ENCODE measurements at regions not wholly inside any gene's neighbourhood (a gene's known extent, or its start where the extent isn't known, plus 50 kb on each side); places are given as distances from the start of the nearest gene placed in this dataset.

- no peak for DNase-seq (ENCODE audit: low read depth, low spot score)
Measured at GRCh38 chr9:7402334-7403027, 397.1 kb downstream of the DMAC1 start.

GRCh38 chr9:7401116-7401515, 398.5 kb downstream of the DMAC1 start:
- no peak for DNase-seq (ENCODE audit: low read depth, low spot score)

GRCh38 chr9:7394002-7394774, 405.4 kb downstream of the DMAC1 start:
- no peak for DNase-seq (ENCODE audit: low read depth, low spot score)

GRCh38 chr9:7392148-7392547, 407.4 kb downstream of the DMAC1 start:
- no peak for DNase-seq (ENCODE audit: low read depth, low spot score)

- no peak for DNase-seq (ENCODE audit: low read depth, low spot score)
Measured at GRCh38 chr9:7388755-7389154, 410.8 kb downstream of the DMAC1 start.

GRCh38 chr9:7387840-7388239, 411.7 kb downstream of the DMAC1 start:
- no peak for DNase-seq (ENCODE audit: low read depth, low spot score)

GRCh38 chr9:7382304-7382703, 417.3 kb downstream of the DMAC1 start:
- DNase-seq (ENCODE audit: low read depth, low spot score), result no peak

- DNase-seq (ENCODE audit: low read depth, low spot score), result no peak
Measured at GRCh38 chr9:7377489-7377888, 422.1 kb downstream of the DMAC1 start.

GRCh38 chr9:7376833-7377232, 422.7 kb downstream of the DMAC1 start:
- no peak for DNase-seq (ENCODE audit: low read depth, low spot score)

- DNase-seq (ENCODE audit: low read depth, low spot score), result no peak
Measured at GRCh38 chr9:7376213-7376612, 423.4 kb downstream of the DMAC1 start.

- no peak for DNase-seq (ENCODE audit: low read depth, low spot score)
Measured at GRCh38 chr9:7375013-7375511, 424.5 kb downstream of the DMAC1 start.

GRCh38 chr9:7370988-7371387, 428.6 kb downstream of the DMAC1 start:
- DNase-seq (ENCODE audit: low read depth, low spot score), result no peak

- DNase-seq (ENCODE audit: low read depth, low spot score), result no peak
Measured at GRCh38 chr9:7370381-7370780, 429.2 kb downstream of the DMAC1 start.

- no peak for DNase-seq (ENCODE audit: low read depth, low spot score)
Measured at GRCh38 chr9:7369384-7369821, 430.2 kb downstream of the DMAC1 start.

- no peak for DNase-seq (ENCODE audit: low read depth, low spot score)
Measured at GRCh38 chr9:7368410-7369292, 430.9 kb downstream of the DMAC1 start.

GRCh38 chr9:7367726-7368125, 431.9 kb downstream of the DMAC1 start:
- DNase-seq (ENCODE audit: low read depth, low spot score), result no peak

- DNase-seq (ENCODE audit: low read depth, low spot score), result no peak
Measured at GRCh38 chr9:7366121-7366520, 433.5 kb downstream of the DMAC1 start.

GRCh38 chr9:7363777-7364477, 435.7 kb downstream of the DMAC1 start:
- no peak for DNase-seq (ENCODE audit: low read depth, low spot score)

- DNase-seq (ENCODE audit: low read depth, low spot score), result no peak
Measured at GRCh38 chr9:7360513-7360912, 439.1 kb downstream of the DMAC1 start.

GRCh38 chr9:7358876-7359275, 440.7 kb downstream of the DMAC1 start:
- no peak for DNase-seq (ENCODE audit: low read depth, low spot score)

- DNase-seq (ENCODE audit: low read depth, low spot score), result no peak
Measured at GRCh38 chr9:7354704-7355103, 444.9 kb downstream of the DMAC1 start.

Measured in activated naive CD8-positive, alpha-beta T cell treated with anti-CD3 and anti-CD28 coated beads, Interleukin-2, amount 50 U/mL, for 16 hours (primary cell).